ENCODE measurements at regions not wholly inside any gene's neighbourhood (a gene's known extent, or its start where the extent isn't known, plus 50 kb on each side); places are given as distances from the start of the nearest gene placed in this dataset.

DNA sequence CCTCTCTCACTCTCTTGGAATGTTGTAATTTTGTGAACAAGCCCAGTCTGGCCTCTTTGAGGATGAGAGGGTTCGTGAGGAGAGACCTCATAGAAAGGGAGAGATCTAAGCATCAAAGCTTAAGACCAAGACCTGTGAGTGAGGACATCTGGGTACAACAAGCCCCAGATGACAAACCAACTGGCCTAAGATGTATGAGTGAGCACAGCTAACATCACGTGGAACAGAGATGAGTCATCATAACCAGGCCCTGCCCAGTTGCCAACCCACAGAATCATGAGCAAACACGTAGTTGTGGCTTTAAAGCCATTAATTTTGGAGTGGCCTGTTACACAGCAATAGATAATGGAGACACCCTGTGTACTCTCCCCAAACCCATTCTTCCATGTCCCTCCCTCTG lies 439.1 kb upstream of the KIF2A start:
- TF ChIP-seq POLR2A (IDR thresholded peaks at IDR 0.05) = no peak
- TF ChIP-seq, protein P1, sequence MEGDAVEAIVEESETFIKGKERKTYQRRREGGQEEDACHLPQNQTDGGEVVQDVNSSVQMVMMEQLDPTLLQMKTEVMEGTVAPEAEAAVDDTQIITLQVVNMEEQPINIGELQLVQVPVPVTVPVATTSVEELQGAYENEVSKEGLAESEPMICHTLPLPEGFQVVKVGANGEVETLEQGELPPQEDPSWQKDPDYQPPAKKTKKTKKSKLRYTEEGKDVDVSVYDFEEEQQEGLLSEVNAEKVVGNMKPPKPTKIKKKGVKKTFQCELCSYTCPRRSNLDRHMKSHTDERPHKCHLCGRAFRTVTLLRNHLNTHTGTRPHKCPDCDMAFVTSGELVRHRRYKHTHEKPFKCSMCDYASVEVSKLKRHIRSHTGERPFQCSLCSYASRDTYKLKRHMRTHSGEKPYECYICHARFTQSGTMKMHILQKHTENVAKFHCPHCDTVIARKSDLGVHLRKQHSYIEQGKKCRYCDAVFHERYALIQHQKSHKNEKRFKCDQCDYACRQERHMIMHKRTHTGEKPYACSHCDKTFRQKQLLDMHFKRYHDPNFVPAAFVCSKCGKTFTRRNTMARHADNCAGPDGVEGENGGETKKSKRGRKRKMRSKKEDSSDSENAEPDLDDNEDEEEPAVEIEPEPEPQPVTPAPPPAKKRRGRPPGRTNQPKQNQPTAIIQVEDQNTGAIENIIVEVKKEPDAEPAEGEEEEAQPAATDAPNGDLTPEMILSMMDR (IDR thresholded peaks at IDR 0.05) = no peak
- DNase-seq (ENCODE audit: low spot score in 2 of 2) = no peak
- H3K4me3 ChIP-seq (ENCODE audit: low read depth, poor library complexity, severe bottlenecking) = no peak overlapping the region
- intact Hi-C loops (cut with DNase I; ENCODE audit: low total_unique reads) = no loop called here
- 21 to 31% methylated on average over 3 of the region's 3 CpGs for WGBS, 2 donors

DNA sequence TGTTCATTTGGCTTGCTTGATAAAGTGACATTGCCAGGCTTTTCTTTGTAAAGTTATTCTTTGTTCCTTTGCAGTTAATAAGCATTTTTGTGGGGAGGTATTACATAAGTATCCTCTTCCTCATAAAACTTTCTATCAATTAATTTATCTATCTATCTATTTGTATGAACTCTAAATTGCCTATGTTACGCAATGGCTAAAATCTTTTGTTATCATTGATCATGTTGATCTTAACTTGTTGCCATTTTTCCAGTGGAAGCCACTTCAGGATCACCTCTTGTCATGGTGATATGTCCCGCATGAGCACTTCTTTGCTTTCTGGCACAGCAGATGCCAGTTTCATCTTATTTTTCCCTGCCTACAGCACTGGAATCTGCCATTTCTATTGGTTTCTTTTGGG lies 436.7 kb upstream of the KIF2A start:
- no peak overlapping the region for H3K4me3 ChIP-seq (ENCODE audit: low read depth, poor library complexity, severe bottlenecking)
- no peak for DNase-seq (ENCODE audit: low spot score in 2 of 2)
- WGBS, 2 donors = 93 to 94% methylated on average over 2 of the region's 2 CpGs
- no peak for TF ChIP-seq POLR2A (IDR thresholded peaks at IDR 0.05)
- TF ChIP-seq, protein P1 (IDR thresholded peaks at IDR 0.05) = no peak
- intact Hi-C loops (cut with DNase I; ENCODE audit: low total_unique reads) = no loop called here

DNA sequence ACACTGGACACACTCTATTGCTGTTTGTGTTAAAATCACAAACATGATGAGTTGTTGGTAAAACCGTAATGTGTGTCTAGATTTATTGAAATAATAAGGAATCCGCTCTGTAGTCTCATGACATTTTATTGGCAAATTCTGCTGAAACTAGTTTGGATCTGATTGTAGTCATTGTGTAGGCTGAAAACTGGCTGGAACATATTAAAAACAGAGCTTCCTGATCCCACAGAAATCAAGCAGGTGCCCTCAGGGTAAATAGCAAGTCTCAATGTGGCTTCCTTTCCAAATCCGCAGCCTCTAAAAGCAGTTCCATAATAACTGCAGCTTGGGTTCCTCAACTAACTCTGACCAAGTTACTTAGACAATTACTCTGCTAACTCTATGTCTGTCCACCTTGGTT lies 427.5 kb upstream of the KIF2A start:
- no peak for TF ChIP-seq POLR2A (IDR thresholded peaks at IDR 0.05)
- TF ChIP-seq, protein P1 (IDR thresholded peaks at IDR 0.05) = no peak
- WGBS, 2 donors = 43 to 47% methylated on average over 3 of the region's 3 CpGs
- DNase-seq (ENCODE audit: low spot score in 2 of 2) = no peak
- H3K4me3 ChIP-seq (ENCODE audit: low read depth, poor library complexity, severe bottlenecking) = no peak overlapping the region
- intact Hi-C loops (cut with DNase I; ENCODE audit: low total_unique reads) = no loop called here

DNA sequence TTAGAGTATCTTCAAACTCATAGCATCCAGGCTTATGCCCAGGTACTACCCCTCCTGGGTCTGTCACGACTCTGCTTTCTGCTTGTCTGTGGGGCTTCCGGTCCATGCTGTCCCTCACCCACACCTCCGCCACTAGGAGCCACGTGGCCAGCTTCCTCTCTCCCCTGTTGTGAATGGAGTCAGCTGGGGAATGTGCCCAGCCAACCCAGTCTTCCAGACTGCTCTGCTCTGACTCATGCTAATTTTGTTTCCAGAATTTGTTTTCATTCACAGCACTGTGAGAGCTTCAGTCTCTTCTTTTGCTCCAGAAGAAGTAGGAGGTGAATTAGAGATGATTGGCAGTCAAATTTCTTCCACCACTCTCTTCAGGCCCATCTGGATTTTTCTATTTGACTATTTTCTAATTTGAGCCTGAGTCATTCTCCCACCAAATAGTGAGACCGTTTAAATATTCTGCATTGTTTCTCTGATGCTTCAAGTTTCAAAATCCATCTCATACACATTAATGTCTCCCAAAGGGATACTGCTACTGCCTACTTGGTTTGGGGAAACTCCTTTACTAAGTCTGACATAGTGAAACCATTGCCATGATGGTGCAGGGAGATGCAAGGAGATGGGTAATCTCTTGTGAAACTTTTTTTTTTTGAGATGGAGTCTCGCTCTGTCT lies 424.1 kb upstream of the KIF2A start:
- WGBS, 2 donors = 45 to 53% methylated on average over 6 of the region's 6 CpGs
- TF ChIP-seq, protein P1 (IDR thresholded peaks at IDR 0.05) = no peak
- no peak for TF ChIP-seq POLR2A (IDR thresholded peaks at IDR 0.05)
- DNase-seq (ENCODE audit: low spot score in 2 of 2) = no peak
- H3K4me3 ChIP-seq (ENCODE audit: low read depth, poor library complexity, severe bottlenecking) = no peak overlapping the region
- intact Hi-C loops (cut with DNase I; ENCODE audit: low total_unique reads) = no loop called here

DNA sequence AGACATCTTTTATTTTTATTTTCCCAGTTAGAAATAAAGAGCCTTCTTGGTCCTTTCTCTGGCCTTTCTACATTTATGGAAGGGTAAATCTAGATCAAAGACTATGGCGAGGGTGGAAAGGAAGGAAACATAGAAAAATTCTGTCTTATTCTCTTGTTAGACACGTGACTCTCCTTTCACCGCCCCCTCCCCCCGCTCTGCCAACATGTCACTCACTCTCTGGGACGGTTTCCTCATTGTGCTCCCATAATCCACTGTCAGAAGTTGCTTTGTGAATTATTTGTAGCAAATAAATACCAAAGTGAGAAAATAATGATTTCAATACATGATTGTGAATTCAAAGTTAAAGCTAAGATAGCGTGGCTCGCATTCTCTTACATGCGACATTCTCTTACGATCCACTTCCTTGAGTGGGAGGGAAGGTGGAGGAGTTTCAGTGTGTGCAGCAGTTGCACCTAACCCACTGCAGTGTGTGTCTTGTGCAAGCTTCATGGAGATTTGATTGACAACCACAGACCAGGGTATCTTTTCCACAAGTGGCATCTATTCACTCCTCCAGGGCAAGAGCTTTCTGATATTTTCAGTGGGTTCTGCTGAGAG lies 423.0 kb upstream of the KIF2A start:
- no peak for DNase-seq (ENCODE audit: low spot score in 2 of 2)
- intact Hi-C loops (cut with DNase I; ENCODE audit: low total_unique reads) = no loop called here

More for the DNA sequence above, 423.0 kb upstream of the KIF2A start:
- no peak overlapping the region for H3K4me3 ChIP-seq (ENCODE audit: low read depth, poor library complexity, severe bottlenecking)
- TF ChIP-seq, protein P1 (IDR thresholded peaks at IDR 0.05) = no peak
- no peak for TF ChIP-seq POLR2A (IDR thresholded peaks at IDR 0.05)
- 82 to 83% methylated on average over 9 of the region's 9 CpGs for WGBS, 2 donors

All from lower leg skin (tissue), 4 donors.